Mucosa of rectum (tissue), 2 donors: ENCODE measurements at regions not wholly inside any gene's neighbourhood (a gene's known extent, or its start where the extent isn't known, plus 50 kb on each side); places are given as distances from the start of the nearest gene placed in this dataset.

Source experiments
- H3K27ac ChIP-seq, 2 donors: one replicate each; pipeline ENCODE4 v1.7.0; 2013; ENCODE audit warnings: inconsistent platforms in 2 of 2, low read depth in 2 of 2, low read length in 2 of 2
- H3K27me3 ChIP-seq, 2 donors: one replicate each; pipeline ENCODE4 v1.7.0; 2013; ENCODE audit warnings: low read length in 2 of 2; ENCODE audit not compliant: control insufficient read depth in 2 of 2, insufficient read depth in 2 of 2
- H3K36me3 ChIP-seq, 2 donors: one replicate each; pipeline ENCODE4 v1.7.0; 2013; ENCODE audit warnings: low read length in 2 of 2; ENCODE audit not compliant: control insufficient read depth in 2 of 2, insufficient read depth in 2 of 2
- H3K4me1 ChIP-seq, 2 donors: one replicate each; pipeline ENCODE4 v1.7.0; 2013; ENCODE audit warnings: low read length in 2 of 2, mild to moderate bottlenecking in 1 of 2; ENCODE audit not compliant: control insufficient read depth in 2 of 2, insufficient read depth in 2 of 2
- H3K4me3 ChIP-seq, 2 donors: one replicate each; pipeline ENCODE4 v1.7.0; 2013; ENCODE audit warnings: low read length in 2 of 2
- H3K9ac ChIP-seq, 2 donors: one replicate each; pipeline ENCODE4 v1.7.0; 2013; ENCODE audit warnings: low read length in 2 of 2, low read depth in 1 of 2, mild to moderate bottlenecking in 1 of 2
- H3K9me3 ChIP-seq, 2 donors: one replicate each; pipeline ENCODE4 v1.7.0; 2013; ENCODE audit warnings: low read length in 2 of 2; ENCODE audit not compliant: control insufficient read depth in 2 of 2
- donor health status: healthy.
- donor health status: Normal muscosa, but diverticular disease.

- H3K27me3 ChIP-seq, result no peaks in the 10 kb centered on the region
These were observed 516.3 kb downstream of the SLITRK6 start for GRCh38 chr13:85282876-85283275.

GRCh38 chr13:85278851-85279250 lies 520.4 kb downstream of the SLITRK6 start:
- Histone ChIP-seq H3K36me3 (no peaks in the 10 kb centered on the region), H3K4me1 (no peaks in the 10 kb centered on the region), H3K27me3 (no peaks in the 10 kb centered on the region), H3K27ac (no peak overlapping the region), H3K4me3 (no peak overlapping the region), H3K9ac (no peak overlapping the region), H3K9me3 (no peaks in the 10 kb centered on the region)

More at GRCh38 chr13:85282876-85283275, 516.3 kb downstream of the SLITRK6 start:
- H3K36me3 ChIP-seq, result no peaks in the 10 kb centered on the region
- no peaks in the 10 kb centered on the region for H3K9me3 ChIP-seq
- no peak overlapping the region for H3K4me3 ChIP-seq
- no peak overlapping the region for H3K9ac ChIP-seq
- no peak overlapping the region for H3K27ac ChIP-seq
- H3K4me1 ChIP-seq, result no peaks in the 10 kb centered on the region

- Histone ChIP-seq H3K27me3 (no peaks in the 10 kb centered on the region), H3K9ac (no peak overlapping the region), H3K9me3 (no peaks in the 10 kb centered on the region), H3K4me1 (no peaks in the 10 kb centered on the region), H3K36me3 (no peaks in the 10 kb centered on the region), H3K4me3 (no peak overlapping the region), H3K27ac (no peak overlapping the region)
These were observed 521.5 kb downstream of the SLITRK6 start for GRCh38 chr13:85277748-85278147.

GRCh38 chr13:85266771-85267170 lies 532.4 kb downstream of the SLITRK6 start:
- Histone ChIP-seq H3K9me3 (no peaks in the 10 kb centered on the region), H3K4me3 (no peak overlapping the region), H3K9ac (no peak overlapping the region), H3K36me3 (no peaks in the 10 kb centered on the region), H3K27ac (no peak overlapping the region), H3K27me3 (no peaks in the 10 kb centered on the region), H3K4me1 (no peaks in the 10 kb centered on the region)

GRCh38 chr13:85266331-85266730 lies 532.9 kb downstream of the SLITRK6 start:
- no peaks in the 10 kb centered on the region for H3K36me3 ChIP-seq
- no peak overlapping the region for H3K27ac ChIP-seq
- no peaks in the 10 kb centered on the region for H3K9me3 ChIP-seq
- no peaks in the 10 kb centered on the region for H3K4me1 ChIP-seq
- no peak overlapping the region for H3K4me3 ChIP-seq
- H3K9ac ChIP-seq, result no peak overlapping the region
- no peaks in the 10 kb centered on the region for H3K27me3 ChIP-seq

GRCh38 chr13:85265296-85265695 lies 533.9 kb downstream of the SLITRK6 start:
- no peak overlapping the region for H3K27ac ChIP-seq
- no peaks in the 10 kb centered on the region for H3K4me1 ChIP-seq
- no peak overlapping the region for H3K4me3 ChIP-seq
- no peak overlapping the region for H3K9ac ChIP-seq
- H3K9me3 ChIP-seq, result no peaks in the 10 kb centered on the region
- no peaks in the 10 kb centered on the region for H3K36me3 ChIP-seq
- H3K27me3 ChIP-seq, result no peaks in the 10 kb centered on the region

GRCh38 chr13:85262499-85262898 lies 536.7 kb downstream of the SLITRK6 start:
- Histone ChIP-seq H3K36me3 (no peaks in the 10 kb centered on the region), H3K4me1 (no peaks in the 10 kb centered on the region), H3K9ac (no peak overlapping the region), H3K4me3 (no peak overlapping the region), H3K9me3 (no peaks in the 10 kb centered on the region), H3K27ac (no peak overlapping the region), H3K27me3 (no peaks in the 10 kb centered on the region)

- no peak overlapping the region for H3K9ac ChIP-seq
- H3K27me3 ChIP-seq, result no peaks in the 10 kb centered on the region
- no peaks in the 10 kb centered on the region for H3K36me3 ChIP-seq
- no peaks in the 10 kb centered on the region for H3K4me1 ChIP-seq
- H3K4me3 ChIP-seq, result no peak overlapping the region
- no peaks in the 10 kb centered on the region for H3K9me3 ChIP-seq
- no peak overlapping the region for H3K27ac ChIP-seq
These were observed 537.4 kb downstream of the SLITRK6 start for GRCh38 chr13:85261757-85262346.

- H3K9ac ChIP-seq, result no peak overlapping the region
- no peaks in the 10 kb centered on the region for H3K9me3 ChIP-seq
- H3K27me3 ChIP-seq, result no peaks in the 10 kb centered on the region
- H3K36me3 ChIP-seq, result no peaks in the 10 kb centered on the region
- no peaks in the 10 kb centered on the region for H3K4me1 ChIP-seq
- no peak overlapping the region for H3K4me3 ChIP-seq
- H3K27ac ChIP-seq, result no peak overlapping the region
These were observed 538.3 kb downstream of the SLITRK6 start for GRCh38 chr13:85260896-85261295.

- no peak overlapping the region for H3K27ac ChIP-seq
- no peaks in the 10 kb centered on the region for H3K4me1 ChIP-seq
- no peak overlapping the region for H3K4me3 ChIP-seq
- no peak overlapping the region for H3K9ac ChIP-seq
- H3K27me3 ChIP-seq, result no peaks in the 10 kb centered on the region
- H3K36me3 ChIP-seq, result no peaks in the 10 kb centered on the region
- H3K9me3 ChIP-seq, result peaks cover 0 to 2% of the 10 kb centered on the region in 2 donors
These were observed 543.2 kb downstream of the SLITRK6 start for GRCh38 chr13:85255978-85256377.

- H3K9me3 ChIP-seq, result peaks cover 0 to 2% of the 10 kb centered on the region in 2 donors
- no peaks in the 10 kb centered on the region for H3K36me3 ChIP-seq
- no peak overlapping the region for H3K27ac ChIP-seq
- H3K4me3 ChIP-seq, result no peak overlapping the region
- H3K9ac ChIP-seq, result no peak overlapping the region
- no peaks in the 10 kb centered on the region for H3K4me1 ChIP-seq
- H3K27me3 ChIP-seq, result no peaks in the 10 kb centered on the region
These were observed 544.6 kb downstream of the SLITRK6 start for GRCh38 chr13:85254641-85255040.
